ENCODE measurements at regions not wholly inside any gene's neighbourhood (a gene's known extent, or its start where the extent isn't known, plus 50 kb on each side); places are given as distances from the start of the nearest gene placed in this dataset.
"Not testable (repeated sequence)": the region's sequence is repeated elsewhere in the genome, so short reads cannot be mapped to it uniquely, and the experiment has no call there.

DNA sequence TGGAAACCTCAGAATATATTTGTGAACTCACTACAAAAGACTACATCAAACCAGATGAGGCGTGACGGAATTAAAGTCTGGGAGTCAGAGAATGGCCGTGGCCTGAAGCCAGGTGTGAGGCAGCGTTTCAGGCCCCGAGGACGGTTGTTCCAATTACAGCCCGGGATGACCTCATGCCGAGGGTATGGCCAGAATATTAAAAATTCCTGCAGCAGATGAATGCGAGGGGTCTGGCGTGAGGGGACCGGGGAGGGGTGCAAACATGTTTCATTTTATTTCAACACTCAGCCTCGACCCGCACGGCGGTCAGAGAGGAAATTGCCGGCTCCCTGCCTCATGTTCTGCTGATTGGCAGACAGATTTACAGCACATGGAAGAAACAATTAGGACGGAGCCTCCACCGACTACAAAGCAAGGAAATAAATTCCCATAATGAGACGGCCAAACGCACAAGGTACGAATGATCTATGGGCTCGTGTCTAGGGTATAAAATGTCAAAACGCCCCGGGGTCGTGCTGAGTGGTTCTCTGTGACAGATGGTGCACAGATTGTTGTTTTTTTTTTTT lies 289.7 kb downstream of the SHOX start:
- TF ChIP-seq, protein P1, sequence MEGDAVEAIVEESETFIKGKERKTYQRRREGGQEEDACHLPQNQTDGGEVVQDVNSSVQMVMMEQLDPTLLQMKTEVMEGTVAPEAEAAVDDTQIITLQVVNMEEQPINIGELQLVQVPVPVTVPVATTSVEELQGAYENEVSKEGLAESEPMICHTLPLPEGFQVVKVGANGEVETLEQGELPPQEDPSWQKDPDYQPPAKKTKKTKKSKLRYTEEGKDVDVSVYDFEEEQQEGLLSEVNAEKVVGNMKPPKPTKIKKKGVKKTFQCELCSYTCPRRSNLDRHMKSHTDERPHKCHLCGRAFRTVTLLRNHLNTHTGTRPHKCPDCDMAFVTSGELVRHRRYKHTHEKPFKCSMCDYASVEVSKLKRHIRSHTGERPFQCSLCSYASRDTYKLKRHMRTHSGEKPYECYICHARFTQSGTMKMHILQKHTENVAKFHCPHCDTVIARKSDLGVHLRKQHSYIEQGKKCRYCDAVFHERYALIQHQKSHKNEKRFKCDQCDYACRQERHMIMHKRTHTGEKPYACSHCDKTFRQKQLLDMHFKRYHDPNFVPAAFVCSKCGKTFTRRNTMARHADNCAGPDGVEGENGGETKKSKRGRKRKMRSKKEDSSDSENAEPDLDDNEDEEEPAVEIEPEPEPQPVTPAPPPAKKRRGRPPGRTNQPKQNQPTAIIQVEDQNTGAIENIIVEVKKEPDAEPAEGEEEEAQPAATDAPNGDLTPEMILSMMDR (IDR thresholded peaks at IDR 0.05): no peak
- DNase-seq (ENCODE audit: low spot score) (no peak), ATAC-seq (ENCODE audit: low FRiP score) (no peak)

DNA sequence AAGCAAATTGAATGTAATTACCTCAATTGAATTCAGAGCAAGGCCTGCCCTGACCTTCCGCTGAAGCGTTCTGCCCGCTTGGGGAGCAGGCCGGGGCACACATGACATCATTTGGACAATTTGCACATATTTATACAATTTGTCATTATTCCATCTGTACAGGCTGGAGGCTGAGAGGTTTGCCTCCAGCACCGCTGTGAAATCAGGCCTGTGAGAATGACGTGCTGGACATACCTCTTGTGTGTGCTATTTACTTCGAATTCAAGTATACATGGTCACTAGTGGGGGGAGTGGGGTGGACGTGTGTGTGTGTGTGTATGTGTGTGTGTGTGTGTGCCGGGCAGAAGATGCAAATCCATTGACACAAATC lies 285.6 kb downstream of the SHOX start:
- no peak for DNase-seq (ENCODE audit: low spot score)
- ATAC-seq (ENCODE audit: low FRiP score): no peak
- TF ChIP-seq, protein P1 (IDR thresholded peaks at IDR 0.05): no peak

DNA sequence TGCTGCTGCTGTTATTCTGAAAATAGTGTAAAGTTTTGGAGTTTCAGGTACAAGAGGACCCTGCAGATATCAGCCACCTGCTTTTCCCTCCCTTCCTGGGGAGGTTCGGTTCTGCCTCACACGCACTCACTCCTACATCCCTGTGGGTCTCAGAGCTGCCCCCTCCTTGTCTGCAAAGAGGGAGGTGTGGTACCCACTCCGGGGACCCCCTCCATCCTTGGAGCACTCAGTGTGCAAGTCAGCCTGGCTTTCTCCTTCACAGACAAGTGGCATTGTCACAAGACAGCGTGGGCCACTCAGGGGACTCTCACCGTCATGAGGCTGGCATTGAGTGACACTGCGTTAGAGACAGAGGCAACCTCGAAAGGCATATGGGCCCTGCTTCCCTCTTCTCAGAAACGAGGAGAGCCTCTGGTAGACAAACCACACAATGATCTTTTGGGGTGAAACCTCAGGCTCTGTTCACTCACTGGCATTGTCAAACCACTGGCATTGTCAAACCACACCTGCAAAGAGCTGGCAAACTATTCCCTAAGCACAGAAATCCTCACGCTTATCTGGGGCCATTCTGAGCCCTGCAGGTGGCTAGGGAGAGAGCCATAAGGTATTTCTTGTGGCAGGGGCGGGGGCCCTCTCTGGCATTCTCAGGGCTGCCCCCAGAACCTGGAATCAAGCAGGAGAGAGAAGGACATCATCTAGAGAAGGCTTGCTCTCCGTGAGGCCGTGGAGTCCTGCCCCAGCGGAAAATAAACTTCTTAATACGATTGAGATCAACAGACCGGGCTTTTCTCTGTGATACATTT lies 285.0 kb downstream of the SHOX start:
- ATAC-seq (ENCODE audit: low FRiP score) (no peak), DNase-seq (ENCODE audit: low spot score) (no peak)
- TF ChIP-seq, protein P1 (IDR thresholded peaks at IDR 0.05): no peak

DNA sequence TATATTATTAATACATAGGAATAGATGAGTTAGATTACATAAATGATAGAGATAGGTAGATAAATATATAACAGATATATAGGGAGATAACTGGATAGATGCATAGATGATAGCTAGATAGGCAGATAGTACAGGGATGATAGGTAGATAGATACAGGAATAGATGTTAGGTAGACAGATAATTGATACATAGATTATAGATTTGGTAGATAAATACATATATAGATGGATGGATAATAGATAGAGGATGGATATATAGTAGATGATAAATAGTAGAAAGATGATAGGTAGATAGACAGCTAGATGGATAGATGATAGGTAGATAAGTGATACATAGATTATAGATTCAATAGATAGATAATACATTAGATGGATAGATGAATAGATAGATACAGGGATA lies 283.6 kb downstream of the SHOX start:
- ATAC-seq (ENCODE audit: low FRiP score) (no peak), DNase-seq (ENCODE audit: low spot score) (no peak)
- TF ChIP-seq, protein P1 (IDR thresholded peaks at IDR 0.05): no peak

DNA sequence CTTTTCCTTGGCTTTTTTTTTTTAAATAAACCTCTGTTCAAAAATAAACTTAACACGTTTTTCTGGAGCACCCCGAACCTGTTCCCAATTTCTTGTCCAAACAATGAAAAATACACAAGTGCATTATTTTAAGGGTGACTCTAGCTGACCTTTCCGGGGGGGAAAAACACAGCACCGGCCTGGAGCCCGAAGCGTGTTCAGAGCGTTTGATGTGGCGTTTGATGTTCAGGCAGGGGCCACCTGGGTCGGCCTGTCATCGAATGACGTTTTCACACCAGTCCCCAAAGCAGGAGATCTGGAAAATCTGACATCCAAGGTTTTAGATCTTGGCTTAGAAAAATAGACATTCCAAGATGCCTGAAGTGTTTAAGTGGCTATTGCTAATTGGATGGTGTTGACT lies 282.1 kb downstream of the SHOX start:
- ATAC-seq (ENCODE audit: low FRiP score) (no peak), DNase-seq (ENCODE audit: low spot score) (no peak)
- TF ChIP-seq, protein P1 (IDR thresholded peaks at IDR 0.05): no peak

DNA sequence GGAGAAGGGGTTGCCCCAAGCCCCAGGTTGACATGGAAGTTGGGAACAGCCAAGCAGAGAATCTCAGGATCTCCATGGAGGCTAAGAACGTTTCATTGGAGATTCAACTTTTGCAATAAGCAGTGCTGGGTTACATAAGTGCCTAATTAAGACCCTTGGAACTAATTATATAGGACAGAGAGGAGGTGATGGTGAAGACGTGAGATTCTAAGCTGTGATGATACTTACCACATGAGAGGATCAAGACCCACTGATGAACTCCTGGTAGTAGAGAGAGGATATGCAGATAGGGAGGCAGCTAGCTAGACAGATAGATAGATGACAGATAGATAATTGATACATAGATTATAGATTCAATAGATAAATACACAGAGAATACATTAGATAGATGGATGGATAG lies 278.5 kb downstream of the SHOX start:
- ATAC-seq (ENCODE audit: low FRiP score); DNase-seq (ENCODE audit: low spot score): not testable (repeated sequence)

DNA sequence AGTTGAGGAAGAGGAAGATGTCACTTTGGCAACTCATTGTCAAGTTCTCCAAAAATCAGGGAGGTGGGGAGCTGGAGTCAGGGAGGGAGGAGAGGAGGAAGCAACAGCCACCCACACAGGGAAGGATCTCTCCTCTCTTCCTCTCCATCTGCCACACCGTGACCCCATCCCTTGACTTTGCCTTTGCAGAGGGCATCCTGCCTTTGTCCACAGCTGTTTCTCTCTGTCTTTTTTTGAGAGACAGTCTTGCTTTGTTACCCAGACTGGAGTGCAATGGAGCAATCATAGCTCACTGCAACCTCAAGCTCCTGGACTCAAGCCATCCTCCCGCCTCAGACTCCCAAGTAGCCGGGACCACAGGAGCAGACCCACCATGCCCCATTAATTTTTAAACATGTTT lies 276.0 kb downstream of the SHOX start:
- no peak for DNase-seq (ENCODE audit: low spot score)
- no peak for ATAC-seq (ENCODE audit: low FRiP score)
- TF ChIP-seq, protein P1 (IDR thresholded peaks at IDR 0.05): no peak

All from omental fat pad (tissue), 3 donors.